CD14-positive monocyte (primary cell): ENCODE measurements at regions not wholly inside any gene's neighbourhood (a gene's known extent, or its start where the extent isn't known, plus 50 kb on each side); places are given as distances from the start of the nearest gene placed in this dataset.

Experiments used
- DNase-seq, 3 donors: peaks; one replicate each; pipeline ENCODE4 v3.0.0-alpha.2; 2011 to 2022
- H2AFZ ChIP-seq: 2 replicates; pipeline ENCODE4 v1.6.0; 2012; ENCODE audit warnings: mild to moderate bottlenecking, low read depth, low read length, inconsistent platforms; ENCODE audit not compliant: insufficient read depth, poor library complexity, severe bottlenecking
- H3K27ac ChIP-seq, 2 donors: 1 replicate in 1 of 2; 2 replicates in 1 of 2; pipeline ENCODE4 v1.5.1; 2012 to 2013; ENCODE audit warnings: low read length in 2 of 2, control low read depth in 1 of 2, inconsistent platforms in 1 of 2, low read depth in 1 of 2, mild to moderate bottlenecking in 1 of 2
- H3K27me3 ChIP-seq, 2 donors: one replicate each; pipeline versions ENCODE4 v1.6.0 to v1.6.1; 2011 to 2013; ENCODE audit warnings: low read length in 2 of 2; ENCODE audit not compliant: control insufficient read depth in 2 of 2, insufficient read depth in 2 of 2
- H3K36me3 ChIP-seq, 2 donors: replicated peaks in 1 of 2; 1 replicate in 1 of 2; 2 replicates in 1 of 2; pipeline versions ENCODE4 v1.5.1 to v1.6.1; 2012 to 2013; ENCODE audit warnings: low read length in 2 of 2, control low read depth in 1 of 2, inconsistent platforms in 1 of 2, mild to moderate bottlenecking in 1 of 2; ENCODE audit not compliant: insufficient read depth in 2 of 2, control insufficient read depth in 1 of 2
- H3K4me1 ChIP-seq, 2 donors: 1 replicate in 1 of 2; 2 replicates in 1 of 2; pipeline versions ENCODE4 v1.5.1 to v1.6.1; 2012 to 2013; ENCODE audit warnings: low read length in 2 of 2, control low read depth in 1 of 2, inconsistent platforms in 1 of 2, mild to moderate bottlenecking in 1 of 2, moderate library complexity in 1 of 2; ENCODE audit not compliant: insufficient read depth in 2 of 2, control insufficient read depth in 1 of 2
- H3K4me2 ChIP-seq: replicated peaks from 2 replicates; pipeline ENCODE3; 2012; ENCODE audit warnings: low read length, moderate library complexity, mild to moderate bottlenecking; ENCODE audit not compliant: poor library complexity, severe bottlenecking; ENCODE audit errors: extremely low read depth
- H3K4me3 ChIP-seq, 3 experiments: fragments of 200-600 bp in 1 of 3; sonication (generic) in 1 of 3; replicated peaks in 1 of 3; 1 replicate in 2 of 3; 2 replicates in 1 of 3; pipeline ENCODE4 v1.5.1; 2011 to 2013; ENCODE audit warnings: low read length in 3 of 3, mild to moderate bottlenecking in 3 of 3, control low read depth in 2 of 3, low read depth in 2 of 3, inconsistent platforms in 1 of 3, moderate library complexity in 1 of 3
- H3K79me2 ChIP-seq: 2 replicates; pipeline ENCODE4 v1.6.0; 2012; ENCODE audit warnings: mild to moderate bottlenecking, control low read depth, inconsistent platforms, low read length, moderate library complexity; ENCODE audit not compliant: insufficient read depth
- H3K9ac ChIP-seq: 2 replicates; pipeline ENCODE4 v1.6.0; 2017; ENCODE audit warnings: low read length, mild to moderate bottlenecking; ENCODE audit not compliant: insufficient read depth, poor library complexity, severe bottlenecking
- H3K9me3 ChIP-seq, 2 donors: replicated peaks in 1 of 2; 1 replicate in 1 of 2; 2 replicates in 1 of 2; pipeline versions ENCODE4 v1.5.1 to v1.6.1; 2012 to 2013; ENCODE audit warnings: low read length in 2 of 2, control low read depth in 1 of 2; ENCODE audit not compliant: control insufficient read depth in 1 of 2, insufficient read depth in 1 of 2
- H4K20me1 ChIP-seq: 2 replicates; pipeline ENCODE4 v1.6.0; 2012; ENCODE audit warnings: mild to moderate bottlenecking, low read length, control low read depth, moderate library complexity; ENCODE audit not compliant: insufficient read depth
- H3K27ac Mint-ChIP-seq, 7 donors: one replicate each; pipeline ENCODE4 v1.8.0; 2020; ENCODE audit warnings: mild to moderate bottlenecking in 7 of 7, mixed read lengths in 7 of 7, moderate library complexity in 6 of 7, inconsistent platforms in 2 of 7
- H3K27me3 Mint-ChIP-seq, 3 donors: one replicate each; pipeline ENCODE4 v1.8.0; 2021 to 2022; ENCODE audit warnings: low read depth in 3 of 3, mild to moderate bottlenecking in 3 of 3, mixed read lengths in 3 of 3, moderate library complexity in 3 of 3, inconsistent platforms in 1 of 3
- H3K36me3 Mint-ChIP-seq, 2 donors: one replicate each; pipeline ENCODE4 v1.8.0; 2020; ENCODE audit warnings: mixed read lengths in 2 of 2, inconsistent platforms in 1 of 2, mild to moderate bottlenecking in 1 of 2
- H3K4me1 Mint-ChIP-seq: one replicate; pipeline ENCODE4 v1.8.0; 2020; ENCODE audit warnings: mild to moderate bottlenecking, mixed read lengths
- H3K4me3 Mint-ChIP-seq, 2 donors: one replicate each; pipeline ENCODE4 v1.8.0; 2020; ENCODE audit warnings: mild to moderate bottlenecking in 2 of 2, mixed read lengths in 2 of 2, moderate library complexity in 1 of 2
- H3K9me3 Mint-ChIP-seq, 7 donors: one replicate each; pipeline ENCODE4 v1.8.0; 2020 to 2022; ENCODE audit warnings: mixed read lengths in 7 of 7, mild to moderate bottlenecking in 6 of 7, moderate library complexity in 6 of 7, inconsistent platforms in 2 of 7
- WGBS: methylation state at CpG from one replicate; pipeline ENCODE4 v1.1.5; 2013; ENCODE audit warnings: missing lambda C conversion rate; ENCODE audit not compliant: insufficient coverage; 5-methylcytosine and 5-hydroxymethylcytosine counted together
- intact Hi-C, 2 donors: fragments of 100-400 bp; cut with micrococcal nuclease; formaldehyde crosslinking; loops; one replicate each; pipeline versions ENCODE4 v1.15.0 to v1.15.1; 2023
- TF ChIP-seq, protein P1 (sequence below): fragments of 200-600 bp; IDR thresholded peaks from one replicate; pipeline ENCODE4 v1.8.0; 2022; ENCODE audit warnings: antibody characterized with exemption, mild to moderate bottlenecking

GRCh38 chrX:7720519-7720918, 122.5 kb upstream of the VCX start:
- Histone ChIP-seq H3K4me3 (no peak overlapping the region), H3K9me3 (no peaks in the 10 kb centered on the region), H3K27ac (no peak overlapping the region), H3K4me2 (no peak overlapping the region), H3K27me3 (no peaks in the 10 kb centered on the region), H4K20me1 (no peaks in the 10 kb centered on the region), H3K36me3 (no peaks in the 10 kb centered on the region), H3K9ac (no peak overlapping the region), H3K79me2 (no peaks in the 10 kb centered on the region), H2AFZ (no peak overlapping the region), H3K4me1 (no peaks in the 10 kb centered on the region)
- no peak overlapping the region for H3K4me3 Mint-ChIP-seq
- peaks cover 0 to 1% (median 0%) of the 10 kb centered on the region in 3 donors for H3K27me3 Mint-ChIP-seq
- DNase-seq, result no peak
- no peak overlapping the region for H3K27ac Mint-ChIP-seq
- intact Hi-C loops, result no loop called here
- no peaks in the 10 kb centered on the region for H3K36me3 Mint-ChIP-seq
- H3K4me1 Mint-ChIP-seq, result no peaks in the 10 kb centered on the region
- no peaks in the 10 kb centered on the region for H3K9me3 Mint-ChIP-seq
- TF ChIP-seq, protein P1, sequence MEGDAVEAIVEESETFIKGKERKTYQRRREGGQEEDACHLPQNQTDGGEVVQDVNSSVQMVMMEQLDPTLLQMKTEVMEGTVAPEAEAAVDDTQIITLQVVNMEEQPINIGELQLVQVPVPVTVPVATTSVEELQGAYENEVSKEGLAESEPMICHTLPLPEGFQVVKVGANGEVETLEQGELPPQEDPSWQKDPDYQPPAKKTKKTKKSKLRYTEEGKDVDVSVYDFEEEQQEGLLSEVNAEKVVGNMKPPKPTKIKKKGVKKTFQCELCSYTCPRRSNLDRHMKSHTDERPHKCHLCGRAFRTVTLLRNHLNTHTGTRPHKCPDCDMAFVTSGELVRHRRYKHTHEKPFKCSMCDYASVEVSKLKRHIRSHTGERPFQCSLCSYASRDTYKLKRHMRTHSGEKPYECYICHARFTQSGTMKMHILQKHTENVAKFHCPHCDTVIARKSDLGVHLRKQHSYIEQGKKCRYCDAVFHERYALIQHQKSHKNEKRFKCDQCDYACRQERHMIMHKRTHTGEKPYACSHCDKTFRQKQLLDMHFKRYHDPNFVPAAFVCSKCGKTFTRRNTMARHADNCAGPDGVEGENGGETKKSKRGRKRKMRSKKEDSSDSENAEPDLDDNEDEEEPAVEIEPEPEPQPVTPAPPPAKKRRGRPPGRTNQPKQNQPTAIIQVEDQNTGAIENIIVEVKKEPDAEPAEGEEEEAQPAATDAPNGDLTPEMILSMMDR, result no peak

GRCh38 chrX:7714351-7714750, 128.6 kb upstream of the VCX start:
- H3K4me1 Mint-ChIP-seq, result no peaks in the 10 kb centered on the region
- WGBS, result 0% methylated on average over 1 of the region's 2 CpGs
- H3K36me3 Mint-ChIP-seq, result no peaks in the 10 kb centered on the region
- no peaks in the 10 kb centered on the region for H3K4me1 ChIP-seq
- H3K9ac ChIP-seq, result no peak overlapping the region
- H3K27me3 Mint-ChIP-seq, result peaks cover 0 to 1% (median 0%) of the 10 kb centered on the region in 3 donors
- no peak overlapping the region for H2AFZ ChIP-seq
- H3K9me3 Mint-ChIP-seq, result no peaks in the 10 kb centered on the region
- no peak overlapping the region for H3K27ac Mint-ChIP-seq
- no peak for DNase-seq
- H3K4me2 ChIP-seq, result no peak overlapping the region
- no peaks in the 10 kb centered on the region for H4K20me1 ChIP-seq
- TF ChIP-seq, protein P1, result no peak
- intact Hi-C loops, result no loop called here
- H3K4me3 ChIP-seq, result no peak overlapping the region
- H3K27me3 ChIP-seq, result no peaks in the 10 kb centered on the region
- H3K4me3 Mint-ChIP-seq, result no peak overlapping the region
- H3K36me3 ChIP-seq, result no peaks in the 10 kb centered on the region
- H3K79me2 ChIP-seq, result no peaks in the 10 kb centered on the region
- H3K27ac ChIP-seq, result no peak overlapping the region
- no peaks in the 10 kb centered on the region for H3K9me3 ChIP-seq
